Limb (tissue), 2 donors: ENCODE measurements at regions not wholly inside any gene's neighbourhood (a gene's known extent, or its start where the extent isn't known, plus 50 kb on each side); places are given as distances from the start of the nearest gene placed in this dataset.
"Not testable (repeated sequence)": the region's sequence is repeated elsewhere in the genome, so short reads cannot be mapped to it uniquely, and the experiment has no call there.

Experiments used
- DNase-seq, 2 donors: peaks; one replicate each; pipeline ENCODE4 v3.0.0-alpha.2; 2016; ENCODE audit errors: extremely low spot score in 2 of 2

GRCh38 chrX:109782994-109783700 is 50.1 kb upstream of the ACSL4 start:
- DNase-seq: no peak

GRCh38 chrX:109783701-109784079 is 50.6 kb upstream of the ACSL4 start:
- no peak for DNase-seq

- DNase-seq: no peak
Measured at GRCh38 chrX:109785053-109785452, 52.0 kb upstream of the ACSL4 start.

GRCh38 chrX:109790511-109790910 is 57.5 kb upstream of the ACSL4 start:
- not testable (repeated sequence) for DNase-seq

- no peak for DNase-seq
Measured at GRCh38 chrX:109793191-109793590, 60.1 kb upstream of the ACSL4 start.

- no peak for DNase-seq
Measured at GRCh38 chrX:109795682-109796081, 62.6 kb upstream of the ACSL4 start.

- no peak for DNase-seq
Measured at GRCh38 chrX:109797311-109797975, 64.4 kb upstream of the ACSL4 start.

GRCh38 chrX:109812236-109812635 is 79.2 kb upstream of the ACSL4 start:
- no peak for DNase-seq

GRCh38 chrX:109813236-109813635 is 80.2 kb upstream of the ACSL4 start:
- DNase-seq: no peak

GRCh38 chrX:109818976-109819375 is 85.9 kb upstream of the ACSL4 start:
- DNase-seq: no peak

GRCh38 chrX:109822861-109823260 is 89.8 kb upstream of the ACSL4 start:
- no peak for DNase-seq

- no peak for DNase-seq
Measured at GRCh38 chrX:109826954-109827708, 94.1 kb upstream of the ACSL4 start.

- no peak for DNase-seq
Measured at GRCh38 chrX:109827772-109828171, 94.7 kb upstream of the ACSL4 start.

- DNase-seq: no peak
Measured at GRCh38 chrX:109830157-109830703, 97.2 kb upstream of the ACSL4 start.

GRCh38 chrX:109830704-109831206 is 97.7 kb upstream of the ACSL4 start:
- DNase-seq: no peak

GRCh38 chrX:109831326-109831985 is 98.4 kb upstream of the ACSL4 start:
- DNase-seq: no peak

- no peak for DNase-seq
Measured at GRCh38 chrX:109839694-109840567, 106.9 kb upstream of the ACSL4 start.

GRCh38 chrX:109840585-109840984 is 107.5 kb upstream of the ACSL4 start:
- no peak for DNase-seq

GRCh38 chrX:109841257-109841656 is 108.2 kb upstream of the ACSL4 start:
- no peak for DNase-seq

- no peak for DNase-seq
Measured at GRCh38 chrX:109841869-109842579, 109.0 kb upstream of the ACSL4 start.
